OCI-LY1 (cell line): ENCODE measurements at regions not wholly inside any gene's neighbourhood (a gene's known extent, or its start where the extent isn't known, plus 50 kb on each side); places are given as distances from the start of the nearest gene placed in this dataset.

Source experiments
- H2AFZ ChIP-seq: fragments of 200-600 bp; sonication (generic), shearing (Covaris generic); 2 replicates; pipeline ENCODE4 v1.6.0; 2014; ENCODE audit warnings: antibody characterized with exemption, mild to moderate bottlenecking, low read length
- H3F3A ChIP-seq: fragments of 200-600 bp; sonication (generic), shearing (Covaris generic); 2 replicates; pipeline ENCODE4 v1.6.0; 2014; ENCODE audit warnings: mild to moderate bottlenecking, antibody characterized with exemption, low read length, moderate library complexity; ENCODE audit not compliant: insufficient read depth
- H3K27ac ChIP-seq: fragments of 200-600 bp; sonication (generic); 2 replicates; pipeline ENCODE4 v1.5.1; 2014; ENCODE audit warnings: low read length, mixed run types, mild to moderate bottlenecking, low read depth; ENCODE audit not compliant: poor library complexity, severe bottlenecking
- H3K27me3 ChIP-seq: fragments of 200-600 bp; sonication (generic); 2 replicates; pipeline ENCODE4 v1.6.0; 2014; ENCODE audit warnings: antibody characterized with exemption, mild to moderate bottlenecking, low read length, moderate library complexity; ENCODE audit not compliant: insufficient read depth
- H3K36me3 ChIP-seq: fragments of 200-600 bp; sonication (generic); 2 replicates; pipeline ENCODE4 v1.6.1; 2014; ENCODE audit warnings: mild to moderate bottlenecking, antibody characterized with exemption, low read length, moderate library complexity, mixed read lengths; ENCODE audit not compliant: insufficient read depth
- H3K4me1 ChIP-seq: fragments of 200-600 bp; sonication (generic); 2 replicates; pipeline ENCODE4 v1.5.1; 2014; ENCODE audit warnings: mild to moderate bottlenecking, low read length, moderate library complexity; ENCODE audit not compliant: insufficient read depth, severe bottlenecking
- H3K4me2 ChIP-seq: fragments of 200-600 bp; sonication (generic), shearing (Covaris generic); 2 replicates; pipeline ENCODE4 v1.6.1; 2014; ENCODE audit warnings: low read length
- H3K4me3 ChIP-seq: fragments of 200-600 bp; sonication (generic); 2 replicates; pipeline ENCODE4 v1.5.1; 2014; ENCODE audit warnings: low read length, low read depth, mild to moderate bottlenecking, mixed read lengths; ENCODE audit not compliant: poor library complexity, severe bottlenecking
- H3K79me2 ChIP-seq: fragments of 200-600 bp; shearing (Covaris generic); 2 replicates; pipeline ENCODE4 v1.6.1; 2016; ENCODE audit warnings: mixed run types, low read length, mixed read lengths; ENCODE audit not compliant: insufficient read depth
- H3K9ac ChIP-seq: fragments of 200-600 bp; sonication (generic), shearing (Covaris generic); 2 replicates; pipeline ENCODE4 v1.6.1; 2014; ENCODE audit warnings: mild to moderate bottlenecking, low read length, mixed read lengths
- H3K9me2 ChIP-seq: fragments of 200-600 bp; sonication (generic), shearing (Covaris generic); 2 replicates; pipeline ENCODE4 v1.6.1; 2014; ENCODE audit warnings: low read depth, mild to moderate bottlenecking, low read length, mixed read lengths
- H3K9me3 ChIP-seq: fragments of 200-600 bp; shearing (Covaris generic); 2 replicates; pipeline ENCODE4 v1.6.1; 2014; ENCODE audit warnings: low read length, mixed read lengths
- H4K20me1 ChIP-seq: fragments of 200-600 bp; sonication (generic), shearing (Covaris generic); 2 replicates; pipeline ENCODE4 v1.6.0; 2016; ENCODE audit warnings: mild to moderate bottlenecking, low read length; ENCODE audit not compliant: insufficient read depth
- CTCF ChIP-seq: fragments of 200-600 bp; sonication (generic), shearing (Covaris generic); IDR thresholded peaks from 2 replicates; pipeline ENCODE4 v1.5.1; 2017; ENCODE audit warnings: mild to moderate bottlenecking, antibody characterized with exemption, low read length, moderate library complexity, mixed read lengths
- EZH2 ChIP-seq: fragments of 200-600 bp; sonication (generic), shearing (Covaris generic); IDR thresholded peaks from 2 replicates; pipeline ENCODE4 v1.8.0; 2017; ENCODE audit warnings: borderline replicate concordance, mixed run types, mild to moderate bottlenecking, antibody characterized with exemption, low read length, moderate library complexity, mixed read lengths

GRCh38 chr16:85290626-85291301, 178.5 kb upstream of the CIBAR2 start:
- Histone ChIP-seq H3K27me3 (peaks cover 13% of the 10 kb centered on the region), H4K20me1 (no peaks in the 10 kb centered on the region), H3K9ac (no peak overlapping the region), H3K9me3 (no peaks in the 10 kb centered on the region), H3K4me2 (no peak overlapping the region), H3K27ac (no peak overlapping the region), H3K4me3 (no peak overlapping the region), H3K9me2 (no peaks in the 10 kb centered on the region), H2AFZ (no peak overlapping the region), H3F3A (no peaks in the 10 kb centered on the region), H3K79me2 (no peaks in the 10 kb centered on the region), H3K36me3 (no peaks in the 10 kb centered on the region), H3K4me1 (no peaks in the 10 kb centered on the region)
- TF ChIP-seq CTCF (no peak), EZH2 (no peak)

GRCh38 chr16:85291302-85292148, 179.3 kb upstream of the CIBAR2 start:
- H3K9ac ChIP-seq = no peak overlapping the region
- no peak overlapping the region for H2AFZ ChIP-seq
- H3K36me3 ChIP-seq = no peaks in the 10 kb centered on the region
- no peaks in the 10 kb centered on the region for H3F3A ChIP-seq
- H3K4me1 ChIP-seq = no peaks in the 10 kb centered on the region
- H3K79me2 ChIP-seq = no peaks in the 10 kb centered on the region
- H4K20me1 ChIP-seq = no peaks in the 10 kb centered on the region
- H3K4me2 ChIP-seq = no peak overlapping the region
- no peak overlapping the region for H3K27ac ChIP-seq
- H3K9me2 ChIP-seq = no peaks in the 10 kb centered on the region
- H3K9me3 ChIP-seq = no peaks in the 10 kb centered on the region
- H3K4me3 ChIP-seq = no peak overlapping the region
- H3K27me3 ChIP-seq = peaks cover 13% of the 10 kb centered on the region
- TF ChIP-seq CTCF (no peak), EZH2 (no peak)

GRCh38 chr16:85293458-85293857, 181.2 kb upstream of the CIBAR2 start:
- no peaks in the 10 kb centered on the region for H3K4me1 ChIP-seq
- no peaks in the 10 kb centered on the region for H3K36me3 ChIP-seq

More at GRCh38 chr16:85293458-85293857, 181.2 kb upstream of the CIBAR2 start:
- H2AFZ ChIP-seq = no peak overlapping the region
- H4K20me1 ChIP-seq = no peaks in the 10 kb centered on the region
- H3K79me2 ChIP-seq = no peaks in the 10 kb centered on the region
- no peaks in the 10 kb centered on the region for H3K9me2 ChIP-seq
- H3K4me2 ChIP-seq = no peak overlapping the region
- no peak overlapping the region for H3K27ac ChIP-seq
- no peaks in the 10 kb centered on the region for H3K9me3 ChIP-seq
- H3F3A ChIP-seq = no peaks in the 10 kb centered on the region
- no peak overlapping the region for H3K9ac ChIP-seq
- TF ChIP-seq EZH2 (no peak), CTCF (no peak)
- H3K27me3 ChIP-seq = peaks cover 13% of the 10 kb centered on the region
- H3K4me3 ChIP-seq = no peak overlapping the region
